H1 (cell line): ENCODE measurements at regions not wholly inside any gene's neighbourhood (a gene's known extent, or its start where the extent isn't known, plus 50 kb on each side); places are given as distances from the start of the nearest gene placed in this dataset.

Experiments used
- CHD2 ChIP-seq: IDR thresholded peaks from 2 replicates; pipeline ENCODE4 v1.6.1; 2012; ENCODE audit warnings: low read length, improper control_type of control experiment
- KDM1A ChIP-seq: fragments of 200-600, 300-600 bp; sonication (generic); IDR thresholded peaks from 2 replicates; pipeline ENCODE4 v1.7.1; 2016; ENCODE audit warnings: mild to moderate bottlenecking, low read length, borderline replicate concordance
- POLR2A ChIP-seq, 2 experiments: IDR thresholded peaks; 1 replicate in 1 of 2; 2 replicates in 1 of 2; pipeline ENCODE4 v1.6.1; 2011; ENCODE audit warnings: low read depth in 2 of 2, low read length in 2 of 2, mild to moderate bottlenecking in 2 of 2; ENCODE audit errors: control extremely low read depth in 1 of 2
- POU5F1 ChIP-seq: IDR thresholded peaks from 2 replicates; pipeline ENCODE4 v1.6.1; 2011; ENCODE audit warnings: low read depth, mild to moderate bottlenecking, low read length, moderate library complexity
- RBBP5 ChIP-seq: IDR thresholded peaks from 2 replicates; pipeline ENCODE4 v1.7.1; 2012; ENCODE audit warnings: low read depth, mild to moderate bottlenecking, inconsistent platforms, low read length, moderate library complexity, borderline replicate concordance
- RNF2 ChIP-seq: fragments of 200-900, 300-1000 bp; sonication (generic); IDR thresholded peaks from 2 replicates; pipeline ENCODE4 v1.7.1; 2016; ENCODE audit warnings: borderline replicate concordance, low read depth, mild to moderate bottlenecking, antibody characterized with exemption, low read length; ENCODE audit not compliant: poor library complexity, severe bottlenecking; ENCODE audit errors: missing control alignments
- SIX5 ChIP-seq: IDR thresholded peaks from 2 replicates; pipeline ENCODE4 v1.6.1; 2011; ENCODE audit warnings: mild to moderate bottlenecking, low read depth, low read length
- SP1 ChIP-seq: IDR thresholded peaks from 2 replicates; pipeline ENCODE4 v1.6.1; 2011; ENCODE audit warnings: low read depth, low read length
- TBP ChIP-seq: IDR thresholded peaks from 2 replicates; pipeline ENCODE4 v1.6.1; 2011; ENCODE audit warnings: low read depth, low read length, improper control_type of control experiment
- TF ChIP-seq, protein P1 (sequence below): IDR thresholded peaks from 2 replicates; pipeline ENCODE4 v1.6.1; 2012; ENCODE audit warnings: low read length, inconsistent platforms
- TF ChIP-seq, protein P2 (sequence below), 3 experiments: IDR thresholded peaks; 1 replicate in 2 of 3; 2 replicates in 1 of 3; pipeline versions ENCODE4 v1.5.1 to v1.6.1; 2011; ENCODE audit warnings: low read length in 3 of 3, mild to moderate bottlenecking in 3 of 3, inconsistent platforms in 2 of 3, low read depth in 1 of 3, moderate library complexity in 1 of 3; ENCODE audit not compliant: insufficient read depth in 1 of 3; ENCODE audit errors: control extremely low read depth in 1 of 3

GRCh38 chr2:7625392-7626138 lies 708.4 kb downstream of the RNF144A start:
- TF ChIP-seq KDM1A (no peak), POLR2A (IDR thresholded peaks at IDR 0.05; ENCODE audit: control extremely low read depth in 1 of 2, low read depth in 2 of 2, low read length in 2 of 2) (no peak), SIX5 (no peak), CHD2 (no peak), RNF2 (no peak), POU5F1 (no peak), SP1 (no peak), TBP (no peak), RBBP5 (no peak)
- TF ChIP-seq, protein P1, sequence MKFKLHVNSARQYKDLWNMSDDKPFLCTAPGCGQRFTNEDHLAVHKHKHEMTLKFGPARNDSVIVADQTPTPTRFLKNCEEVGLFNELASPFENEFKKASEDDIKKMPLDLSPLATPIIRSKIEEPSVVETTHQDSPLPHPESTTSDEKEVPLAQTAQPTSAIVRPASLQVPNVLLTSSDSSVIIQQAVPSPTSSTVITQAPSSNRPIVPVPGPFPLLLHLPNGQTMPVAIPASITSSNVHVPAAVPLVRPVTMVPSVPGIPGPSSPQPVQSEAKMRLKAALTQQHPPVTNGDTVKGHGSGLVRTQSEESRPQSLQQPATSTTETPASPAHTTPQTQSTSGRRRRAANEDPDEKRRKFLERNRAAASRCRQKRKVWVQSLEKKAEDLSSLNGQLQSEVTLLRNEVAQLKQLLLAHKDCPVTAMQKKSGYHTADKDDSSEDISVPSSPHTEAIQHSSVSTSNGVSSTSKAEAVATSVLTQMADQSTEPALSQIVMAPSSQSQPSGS: no peak
- TF ChIP-seq, protein P2, sequence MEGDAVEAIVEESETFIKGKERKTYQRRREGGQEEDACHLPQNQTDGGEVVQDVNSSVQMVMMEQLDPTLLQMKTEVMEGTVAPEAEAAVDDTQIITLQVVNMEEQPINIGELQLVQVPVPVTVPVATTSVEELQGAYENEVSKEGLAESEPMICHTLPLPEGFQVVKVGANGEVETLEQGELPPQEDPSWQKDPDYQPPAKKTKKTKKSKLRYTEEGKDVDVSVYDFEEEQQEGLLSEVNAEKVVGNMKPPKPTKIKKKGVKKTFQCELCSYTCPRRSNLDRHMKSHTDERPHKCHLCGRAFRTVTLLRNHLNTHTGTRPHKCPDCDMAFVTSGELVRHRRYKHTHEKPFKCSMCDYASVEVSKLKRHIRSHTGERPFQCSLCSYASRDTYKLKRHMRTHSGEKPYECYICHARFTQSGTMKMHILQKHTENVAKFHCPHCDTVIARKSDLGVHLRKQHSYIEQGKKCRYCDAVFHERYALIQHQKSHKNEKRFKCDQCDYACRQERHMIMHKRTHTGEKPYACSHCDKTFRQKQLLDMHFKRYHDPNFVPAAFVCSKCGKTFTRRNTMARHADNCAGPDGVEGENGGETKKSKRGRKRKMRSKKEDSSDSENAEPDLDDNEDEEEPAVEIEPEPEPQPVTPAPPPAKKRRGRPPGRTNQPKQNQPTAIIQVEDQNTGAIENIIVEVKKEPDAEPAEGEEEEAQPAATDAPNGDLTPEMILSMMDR (IDR thresholded peaks at IDR 0.05; ENCODE audit: control extremely low read depth in 1 of 3, insufficient read depth in 1 of 3, low read depth in 1 of 3, low read length in 3 of 3): no peak
